BE2C (cell line): ENCODE measurements at regions not wholly inside any gene's neighbourhood (a gene's known extent, or its start where the extent isn't known, plus 50 kb on each side); places are given as distances from the start of the nearest gene placed in this dataset.
"Not testable (repeated sequence)": the region's sequence is repeated elsewhere in the genome, so short reads cannot be mapped to it uniquely, and the experiment has no call there.

Experiments
- DNase-seq: peaks from one replicate; pipeline ENCODE4 v3.0.0-alpha.2; 2020
- H3K27me3 ChIP-seq: fragments of 250-450 bp; sonication (Bioruptor Pico); 2 replicates; pipeline ENCODE4 v1.5.1; 2020; ENCODE audit warnings: mild to moderate bottlenecking
- H3K36me3 ChIP-seq: fragments of 250-450 bp; sonication (Bioruptor Pico); 2 replicates; pipeline ENCODE4 v1.5.1; 2020; ENCODE audit warnings: mild to moderate bottlenecking
- H3K4me1 ChIP-seq: fragments of 250-450 bp; sonication (Bioruptor Pico); 2 replicates; pipeline ENCODE4 v1.5.1; 2020
- H3K4me3 ChIP-seq: 2 replicates; pipeline ENCODE4 v1.5.1; 2011; ENCODE audit warnings: low read depth, low read length
- H3K9me3 ChIP-seq: fragments of 250-450 bp; sonication (Bioruptor Pico); 2 replicates; pipeline ENCODE4 v1.5.1; 2020
- CTCF ChIP-seq: IDR thresholded peaks from 2 replicates; pipeline ENCODE4 v1.5.1; 2012; ENCODE audit warnings: mild to moderate bottlenecking, low read depth, low read length

DNA sequence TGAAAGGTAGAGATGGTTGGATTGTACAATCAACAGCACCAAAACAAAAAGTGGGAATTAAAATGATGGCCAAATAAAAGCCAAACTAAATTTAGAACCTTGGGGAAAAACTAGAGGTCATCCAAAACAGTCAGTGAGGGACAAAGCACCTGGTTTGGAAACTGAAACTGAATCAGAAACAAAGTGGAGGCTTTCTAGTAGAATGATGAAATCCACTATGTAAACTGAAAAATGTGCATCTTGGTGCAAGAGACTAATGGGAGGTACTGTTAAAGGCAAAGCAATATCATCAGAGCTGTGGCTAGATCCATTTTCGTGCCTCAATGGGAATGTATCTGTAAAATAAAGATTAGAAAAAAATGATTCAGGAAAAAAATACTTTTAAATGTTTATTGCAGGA is 380.0 kb upstream of the GJE1 start:
- no peak for DNase-seq
- Histone ChIP-seq H3K27me3 (no peaks in the 10 kb centered on the region), H3K36me3 (no peaks in the 10 kb centered on the region), H3K4me3 (no peak overlapping the region), H3K4me1 (no peaks in the 10 kb centered on the region), H3K9me3 (no peaks in the 10 kb centered on the region)
- TF ChIP-seq CTCF, result no peak

DNA sequence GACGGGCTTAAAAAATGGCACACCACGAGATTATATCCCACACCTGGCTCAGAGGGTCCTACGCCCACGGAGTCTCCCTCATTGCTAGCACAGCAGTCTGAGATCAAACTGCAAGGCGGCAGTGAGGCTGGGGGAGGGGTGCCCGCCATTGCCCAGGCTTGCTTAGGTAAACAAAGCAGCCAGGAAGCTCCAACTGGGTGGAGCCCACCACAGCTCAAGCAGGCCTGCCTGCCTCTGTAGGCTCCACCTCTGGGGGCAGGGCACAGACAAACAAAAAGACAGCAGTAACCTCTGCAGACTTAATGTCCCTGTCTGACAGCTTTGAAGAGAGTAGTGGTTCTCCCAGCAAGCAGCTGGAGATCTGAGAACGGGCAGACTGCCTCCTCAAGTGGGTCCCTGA is 386.4 kb upstream of the GJE1 start:
- H3K4me3 ChIP-seq, H3K27me3 ChIP-seq, H3K36me3 ChIP-seq, H3K9me3 ChIP-seq, DNase-seq, H3K4me1 ChIP-seq: not testable (repeated sequence)

DNA sequence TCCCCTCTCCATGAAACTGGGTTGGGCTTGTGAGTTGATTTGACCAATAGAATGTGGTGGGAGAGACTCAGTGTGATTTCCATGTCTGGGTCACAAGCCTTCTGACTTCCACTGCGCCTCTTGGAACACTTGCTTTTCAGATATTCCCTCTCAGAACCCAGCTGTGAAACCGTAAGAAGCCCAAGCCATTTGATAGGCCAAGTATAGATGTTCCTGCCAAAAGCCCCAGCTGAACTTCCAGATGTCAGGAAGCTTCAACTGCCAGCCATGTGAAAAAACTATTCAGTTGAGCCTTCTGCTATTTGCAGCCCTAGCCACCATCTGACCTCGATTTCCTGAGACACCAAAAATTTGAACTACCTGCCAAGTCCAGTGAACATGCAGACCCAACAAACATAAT is 387.8 kb upstream of the GJE1 start:
- Histone ChIP-seq H3K36me3 (no peaks in the 10 kb centered on the region), H3K4me1 (no peaks in the 10 kb centered on the region), H3K9me3 (no peaks in the 10 kb centered on the region), H3K4me3 (no peak overlapping the region), H3K27me3 (no peaks in the 10 kb centered on the region)
- no peak for TF ChIP-seq CTCF
- DNase-seq, result no peak

DNA sequence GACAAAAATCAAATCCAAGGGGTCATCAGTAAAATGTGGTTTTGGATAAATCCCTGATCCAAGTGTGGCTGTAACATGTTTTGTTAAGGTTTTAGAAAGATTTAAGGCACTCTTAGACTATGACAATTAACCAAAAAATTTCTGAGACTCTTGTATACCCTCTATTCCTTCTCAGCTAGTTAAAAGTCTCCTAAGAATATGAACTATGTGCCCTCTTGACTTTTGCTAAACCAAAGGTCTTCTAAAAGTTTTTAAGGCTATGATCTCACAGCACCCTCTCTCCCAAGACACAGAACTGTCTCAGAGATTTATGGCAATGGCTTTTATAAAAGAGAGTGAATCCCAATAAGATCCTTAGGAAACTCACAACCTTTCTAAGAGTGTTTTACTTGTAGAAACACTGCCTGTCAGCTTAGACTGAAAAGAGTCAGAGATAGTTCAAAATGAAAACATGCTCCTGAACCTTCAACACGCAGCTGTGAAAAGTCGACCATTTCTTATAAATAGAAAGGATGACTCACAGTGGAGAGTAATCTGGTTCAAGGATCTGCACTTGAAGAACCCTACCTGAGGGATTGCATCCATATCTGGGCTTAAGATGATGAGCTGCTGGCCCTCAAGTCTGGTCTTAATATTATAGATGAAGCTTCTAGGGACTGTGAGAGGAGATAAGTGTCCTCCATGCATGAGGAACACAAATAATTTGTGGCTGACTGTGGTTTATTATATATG is 388.4 kb upstream of the GJE1 start:
- TF ChIP-seq CTCF, result no peak
- no peak overlapping the region for H3K4me3 ChIP-seq
- no peaks in the 10 kb centered on the region for H3K36me3 ChIP-seq
- H3K27me3 ChIP-seq, result no peaks in the 10 kb centered on the region
- H3K4me1 ChIP-seq, result no peaks in the 10 kb centered on the region
- DNase-seq, result no peak
- no peaks in the 10 kb centered on the region for H3K9me3 ChIP-seq

DNA sequence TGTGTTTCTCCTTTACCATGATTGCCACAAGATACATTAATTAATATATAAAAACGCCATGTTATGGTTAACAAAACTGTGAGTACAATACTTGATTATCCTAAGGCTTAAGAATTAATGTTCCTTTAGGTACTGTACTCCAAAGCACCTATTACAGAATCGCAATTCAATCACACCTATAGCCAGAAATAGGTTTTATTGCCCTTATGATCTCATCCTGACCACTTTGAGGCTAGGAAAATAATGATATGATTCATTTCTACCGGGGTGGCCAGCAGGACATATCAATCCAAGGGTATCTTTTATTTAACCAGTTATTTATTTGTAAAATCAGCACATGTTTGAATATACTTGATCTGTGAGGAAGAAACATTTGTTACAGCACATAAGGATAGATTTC is 396.6 kb upstream of the GJE1 start:
- no peak for DNase-seq

DNA sequence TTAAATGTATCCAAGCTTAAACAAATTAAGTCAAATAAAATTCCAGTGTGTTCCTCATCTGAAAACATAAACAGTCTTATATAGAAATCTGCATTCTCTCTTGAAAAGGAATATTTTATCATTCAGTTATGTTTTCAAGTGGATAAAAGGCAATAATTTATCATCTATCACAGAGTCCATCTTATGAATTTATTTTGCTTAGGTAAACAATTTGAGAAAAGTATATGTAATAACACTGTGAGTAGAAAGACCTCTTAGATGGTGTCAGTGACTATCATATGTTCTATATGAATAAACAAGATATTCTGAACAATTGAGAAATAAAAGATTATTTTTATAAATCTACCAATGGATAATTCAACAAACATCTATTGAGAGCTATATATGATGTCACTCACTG is 397.6 kb upstream of the GJE1 start:
- Histone ChIP-seq H3K4me3 (no peak overlapping the region), H3K27me3 (no peaks in the 10 kb centered on the region), H3K9me3 (no peaks in the 10 kb centered on the region), H3K4me1 (no peaks in the 10 kb centered on the region), H3K36me3 (no peaks in the 10 kb centered on the region)
- TF ChIP-seq CTCF, result no peak
- no peak for DNase-seq

More for the DNA sequence above, 396.6 kb upstream of the GJE1 start:
- Histone ChIP-seq H3K36me3 (no peaks in the 10 kb centered on the region), H3K4me1 (no peaks in the 10 kb centered on the region), H3K9me3 (no peaks in the 10 kb centered on the region), H3K4me3 (no peak overlapping the region), H3K27me3 (no peaks in the 10 kb centered on the region)
- no peak for TF ChIP-seq CTCF
